Activated naive CD8-positive, alpha-beta T cell (primary cell): ENCODE measurements at regions not wholly inside any gene's neighbourhood (a gene's known extent, or its start where the extent isn't known, plus 50 kb on each side); places are given as distances from the start of the nearest gene placed in this dataset.

Source experiments
- H3K27ac Mint-ChIP-seq: one replicate; pipeline ENCODE4 v1.8.0; 2021; ENCODE audit warnings: mixed read lengths
- H3K27me3 Mint-ChIP-seq: one replicate; pipeline ENCODE4 v1.8.0; 2021; ENCODE audit warnings: mixed read lengths
- H3K36me3 Mint-ChIP-seq: one replicate; pipeline ENCODE4 v1.8.0; 2021; ENCODE audit warnings: mixed read lengths
- H3K4me1 Mint-ChIP-seq: one replicate; pipeline ENCODE4 v1.8.0; 2021; ENCODE audit warnings: low read depth, mixed read lengths
- H3K4me3 Mint-ChIP-seq: one replicate; pipeline ENCODE4 v1.8.0; 2021; ENCODE audit warnings: mild to moderate bottlenecking, mixed read lengths
- H3K9me3 Mint-ChIP-seq: one replicate; pipeline ENCODE4 v1.8.0; 2021; ENCODE audit warnings: low read depth, mixed read lengths

DNA sequence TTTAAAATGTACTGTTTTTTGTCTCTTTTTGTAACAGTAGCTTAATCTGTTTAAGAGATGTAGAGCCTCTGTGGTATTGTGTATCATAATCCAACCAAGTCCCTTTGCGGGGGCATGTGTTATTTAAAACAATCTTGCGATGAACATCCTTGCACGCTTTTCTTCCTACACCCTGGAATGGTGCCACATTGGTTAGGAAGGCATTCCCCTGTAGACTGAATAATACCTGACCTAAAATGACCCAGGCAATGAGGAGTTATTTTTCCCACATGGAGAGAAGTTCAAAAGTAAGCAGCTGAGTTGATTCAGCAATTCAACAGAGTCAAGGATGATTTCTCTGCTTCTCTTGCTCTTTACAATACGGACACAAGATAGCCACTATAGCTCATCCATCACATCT, 142.0 kb upstream of the PMEPA1 start:
- no peak overlapping the region for H3K4me3 Mint-ChIP-seq
- no peak overlapping the region for H3K27ac Mint-ChIP-seq
- peaks cover 10% of the 10 kb centered on the region for H3K4me1 Mint-ChIP-seq
- no peaks in the 10 kb centered on the region for H3K27me3 Mint-ChIP-seq
- H3K36me3 Mint-ChIP-seq = no peaks in the 10 kb centered on the region
- no peaks in the 10 kb centered on the region for H3K9me3 Mint-ChIP-seq

DNA sequence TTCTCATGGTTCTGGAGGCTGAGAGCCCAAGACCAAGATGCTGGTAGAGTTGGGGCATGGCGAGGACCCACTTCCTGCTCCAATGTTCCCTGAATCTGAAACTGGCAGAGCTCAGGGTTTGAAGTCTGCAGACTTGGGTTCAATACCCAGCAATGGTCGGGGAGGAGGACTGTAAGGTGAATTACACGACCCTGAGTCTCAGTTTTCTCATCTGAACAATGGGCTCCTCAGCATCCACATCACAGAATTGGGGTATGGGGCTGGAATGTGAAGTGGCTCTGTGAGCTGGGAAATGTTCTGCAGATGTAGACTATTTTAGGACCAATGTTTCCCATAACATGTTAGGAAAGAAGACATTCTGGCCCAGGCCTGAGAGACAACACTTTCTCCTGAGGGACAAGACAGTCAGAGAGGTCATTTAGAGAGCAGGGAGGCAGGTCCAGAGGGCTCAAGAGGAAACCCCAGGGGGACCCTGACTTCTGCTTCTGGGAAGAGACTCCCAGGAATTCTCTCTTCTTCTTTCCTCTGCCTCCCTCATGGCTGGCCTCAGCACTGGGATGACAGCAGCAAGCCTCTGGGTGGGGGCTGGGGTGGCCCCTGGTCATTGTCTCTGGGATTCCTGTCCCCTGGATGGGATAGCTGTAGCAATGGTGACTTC, 141.3 kb upstream of the PMEPA1 start:
- Mint-ChIP-seq H3K4me3 (no peak overlapping the region), H3K27me3 (no peaks in the 10 kb centered on the region), H3K4me1 (peaks cover 5% of the 10 kb centered on the region), H3K9me3 (no peaks in the 10 kb centered on the region), H3K27ac (no peak overlapping the region), H3K36me3 (no peaks in the 10 kb centered on the region)

DNA sequence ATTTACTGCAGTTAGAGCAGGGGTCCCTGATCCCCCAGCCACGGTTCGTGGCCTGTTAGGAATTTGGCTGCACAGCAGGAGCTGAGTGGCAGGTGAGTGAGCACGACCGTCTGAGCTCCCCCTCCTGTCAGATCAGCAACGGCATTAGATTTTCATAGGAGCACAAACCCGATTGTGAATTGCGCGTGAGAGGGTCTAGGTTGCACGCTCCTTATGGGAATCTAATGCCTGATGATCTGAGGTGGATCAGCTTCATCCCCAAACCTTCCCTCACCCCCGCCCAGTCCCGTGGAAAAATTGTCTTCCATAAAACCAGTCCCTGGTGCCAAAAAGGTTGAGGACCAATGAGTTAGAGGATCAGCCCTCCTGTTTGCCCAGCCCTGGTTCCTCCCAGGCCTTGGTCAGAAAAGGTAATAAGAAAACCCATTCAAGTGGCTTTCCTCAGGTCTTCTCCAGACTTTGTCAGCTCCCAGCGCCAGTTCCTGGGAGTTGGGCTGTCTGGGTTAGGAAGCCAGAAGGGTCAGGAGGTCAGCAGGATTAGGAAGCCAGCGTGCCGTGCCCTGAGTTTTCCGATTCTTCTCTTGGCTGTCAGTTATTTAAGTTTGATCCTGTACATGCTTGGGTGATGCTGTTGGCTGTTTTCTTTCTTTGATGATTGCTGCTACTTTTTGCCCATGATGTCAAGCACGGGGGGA, 139.9 kb upstream of the PMEPA1 start:
- Mint-ChIP-seq H3K9me3 (no peaks in the 10 kb centered on the region), H3K27me3 (no peaks in the 10 kb centered on the region), H3K27ac (no peak overlapping the region), H3K4me1 (no peaks in the 10 kb centered on the region), H3K4me3 (no peak overlapping the region), H3K36me3 (no peaks in the 10 kb centered on the region)

DNA sequence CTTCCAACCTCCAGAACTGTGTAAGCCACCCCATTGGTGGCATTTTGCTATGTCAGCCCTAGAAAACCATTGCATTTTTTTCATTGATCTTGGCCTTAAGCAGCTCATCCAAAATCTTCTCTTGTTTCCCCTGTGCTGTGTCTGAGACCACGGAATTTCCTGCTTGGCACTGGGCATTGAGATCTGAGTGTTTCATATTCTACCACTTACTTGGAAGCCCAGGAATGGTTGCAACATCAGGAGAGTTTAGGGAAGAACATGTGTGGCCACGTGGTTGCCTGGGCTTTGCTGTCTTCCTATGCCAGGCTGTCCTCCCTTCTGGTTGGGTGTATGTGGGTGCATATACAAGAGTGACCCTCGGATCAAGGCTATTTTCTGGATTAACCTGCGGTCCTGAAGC, 139.3 kb upstream of the PMEPA1 start:
- Mint-ChIP-seq H3K36me3 (no peaks in the 10 kb centered on the region), H3K4me3 (no peak overlapping the region), H3K9me3 (no peaks in the 10 kb centered on the region), H3K4me1 (no peaks in the 10 kb centered on the region), H3K27me3 (no peaks in the 10 kb centered on the region), H3K27ac (no peak overlapping the region)

GRCh38 chr20:57848282-57848681, 138.5 kb upstream of the PMEPA1 start:
- no peaks in the 10 kb centered on the region for H3K36me3 Mint-ChIP-seq
- no peak overlapping the region for H3K27ac Mint-ChIP-seq
- H3K9me3 Mint-ChIP-seq = no peaks in the 10 kb centered on the region
- H3K4me3 Mint-ChIP-seq = no peak overlapping the region
- peaks cover 1% of the 10 kb centered on the region for H3K27me3 Mint-ChIP-seq
- H3K4me1 Mint-ChIP-seq = no peaks in the 10 kb centered on the region

GRCh38 chr20:57847104-57847503, 137.3 kb upstream of the PMEPA1 start:
- no peak overlapping the region for H3K4me3 Mint-ChIP-seq
- H3K27ac Mint-ChIP-seq = no peak overlapping the region
- no peaks in the 10 kb centered on the region for H3K4me1 Mint-ChIP-seq
- no peaks in the 10 kb centered on the region for H3K36me3 Mint-ChIP-seq
- no peaks in the 10 kb centered on the region for H3K9me3 Mint-ChIP-seq
- H3K27me3 Mint-ChIP-seq = peaks cover 1% of the 10 kb centered on the region

DNA sequence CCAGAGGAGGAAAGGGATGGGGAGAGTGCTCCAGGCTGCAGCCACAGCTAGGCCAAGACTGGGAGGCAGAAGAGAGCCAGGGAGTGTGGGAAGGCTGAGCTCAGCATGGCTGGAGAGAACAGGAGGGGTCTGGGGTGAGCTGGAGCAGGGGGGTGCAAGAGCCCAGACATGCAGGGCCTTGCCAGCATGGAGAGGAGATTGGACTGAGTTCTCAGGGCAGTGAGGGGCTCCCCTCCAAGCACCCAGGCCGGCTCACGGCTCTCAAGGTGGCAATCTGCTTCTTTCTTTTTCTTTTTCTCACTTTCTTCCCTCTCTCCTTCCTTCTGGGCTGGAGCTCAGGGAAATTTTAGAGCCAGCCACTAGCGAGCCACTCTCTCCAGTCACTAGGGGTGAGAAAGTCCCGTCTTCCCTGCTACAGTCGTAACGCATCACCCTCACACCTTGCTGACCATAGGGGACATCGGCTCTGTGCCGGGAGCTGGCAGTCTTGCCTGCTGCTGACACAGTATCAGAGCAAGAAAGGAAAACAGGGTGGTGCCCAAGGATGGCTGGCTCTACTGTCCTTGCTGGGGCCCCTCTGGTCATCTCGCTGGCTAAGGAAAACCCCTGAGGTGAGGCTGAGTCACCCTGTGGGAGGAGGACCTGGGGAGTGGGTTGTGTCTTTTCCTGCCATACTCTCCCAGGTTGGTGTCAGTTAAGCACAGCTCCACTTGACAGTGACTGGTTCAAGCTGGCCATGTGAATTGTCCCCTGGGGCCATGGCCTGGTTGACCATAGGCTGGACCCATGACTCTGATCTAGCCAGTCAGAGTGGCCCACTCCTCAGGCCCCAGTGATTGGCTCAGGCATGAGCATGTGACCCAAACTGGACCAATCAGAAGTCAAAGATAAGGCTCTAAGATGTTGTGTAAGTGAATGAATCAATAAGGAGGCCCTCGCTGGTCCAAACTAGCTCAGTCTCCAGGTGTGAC, 135.1 kb upstream of the PMEPA1 start:
- H3K27ac Mint-ChIP-seq = no peak overlapping the region
- no peaks in the 10 kb centered on the region for H3K9me3 Mint-ChIP-seq
- peaks cover 1% of the 10 kb centered on the region for H3K27me3 Mint-ChIP-seq
- no peak overlapping the region for H3K4me3 Mint-ChIP-seq
- H3K36me3 Mint-ChIP-seq = no peaks in the 10 kb centered on the region
- no peaks in the 10 kb centered on the region for H3K4me1 Mint-ChIP-seq

GRCh38 chr20:57843941-57844625, 134.3 kb upstream of the PMEPA1 start:
- Mint-ChIP-seq H3K4me3 (no peak overlapping the region), H3K27ac (no peak overlapping the region), H3K9me3 (no peaks in the 10 kb centered on the region), H3K36me3 (no peaks in the 10 kb centered on the region), H3K4me1 (no peaks in the 10 kb centered on the region), H3K27me3 (peaks cover 1% of the 10 kb centered on the region)

DNA sequence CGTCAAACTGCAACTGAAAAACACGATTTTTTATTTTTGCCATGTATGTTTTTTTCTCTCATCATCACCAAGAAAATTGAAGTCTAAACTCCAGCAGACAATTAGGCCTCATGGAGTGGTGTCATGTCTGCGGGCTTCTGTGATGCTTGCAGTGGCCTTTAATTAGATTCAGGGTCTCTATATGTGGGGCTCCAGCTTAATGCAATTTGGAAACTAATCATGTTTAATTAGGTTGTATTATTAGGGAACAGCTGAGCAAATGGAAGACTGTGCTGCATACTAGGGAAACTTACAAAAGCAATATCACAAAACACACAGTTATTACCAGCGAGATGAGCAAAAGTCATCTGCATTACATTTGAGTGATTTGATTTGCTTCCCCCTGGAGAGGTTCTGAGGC, 132.9 kb upstream of the PMEPA1 start:
- H3K9me3 Mint-ChIP-seq = no peaks in the 10 kb centered on the region
- peaks cover 1% of the 10 kb centered on the region for H3K27me3 Mint-ChIP-seq
- H3K36me3 Mint-ChIP-seq = no peaks in the 10 kb centered on the region
- no peaks in the 10 kb centered on the region for H3K4me1 Mint-ChIP-seq
- no peak overlapping the region for H3K4me3 Mint-ChIP-seq
- no peak overlapping the region for H3K27ac Mint-ChIP-seq

GRCh38 chr20:57841297-57841866, 131.6 kb upstream of the PMEPA1 start:
- H3K4me1 Mint-ChIP-seq = no peaks in the 10 kb centered on the region
- H3K36me3 Mint-ChIP-seq = no peaks in the 10 kb centered on the region
- peaks cover 1% of the 10 kb centered on the region for H3K27me3 Mint-ChIP-seq
- no peak overlapping the region for H3K27ac Mint-ChIP-seq
- H3K4me3 Mint-ChIP-seq = no peak overlapping the region
- no peaks in the 10 kb centered on the region for H3K9me3 Mint-ChIP-seq

DNA sequence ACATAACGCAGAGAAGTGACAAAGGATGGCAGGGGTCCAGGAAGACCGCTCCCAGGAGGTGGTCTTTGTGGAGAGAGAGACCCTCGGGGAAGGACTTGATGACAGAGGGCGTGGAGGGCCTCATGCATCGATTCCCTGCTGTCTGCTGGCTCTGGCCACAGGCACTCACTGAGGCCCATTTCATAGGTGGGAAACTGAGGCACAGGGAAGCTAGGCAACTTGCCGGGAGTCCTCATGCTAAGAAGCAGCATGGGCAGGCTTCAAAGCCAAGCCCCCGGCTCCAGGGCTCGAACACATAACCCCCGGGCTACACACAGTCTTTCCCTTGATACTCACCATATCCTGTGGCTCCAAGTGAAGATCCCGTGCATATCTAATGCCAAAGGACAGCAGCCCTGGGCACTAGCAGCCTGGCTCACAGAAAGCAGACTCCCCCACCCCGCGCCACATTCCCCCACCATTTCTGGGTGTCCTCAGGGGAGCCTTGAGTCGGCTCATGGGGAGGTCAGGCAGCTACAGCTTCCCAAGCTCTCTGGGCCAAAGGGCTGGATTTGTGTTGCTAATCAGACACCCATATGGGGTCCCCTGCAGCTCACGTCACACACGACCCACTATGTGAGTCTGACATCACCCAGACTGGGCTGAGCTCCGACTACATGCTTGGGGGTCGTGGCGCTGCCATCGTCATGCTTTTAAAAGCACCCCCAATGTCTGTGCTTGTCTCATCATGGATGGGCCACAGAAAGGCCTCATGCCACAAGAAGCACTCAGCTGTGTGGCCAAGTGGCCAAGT, 130.9 kb upstream of the PMEPA1 start:
- Mint-ChIP-seq H3K9me3 (no peaks in the 10 kb centered on the region), H3K4me1 (no peaks in the 10 kb centered on the region), H3K27ac (no peak overlapping the region), H3K4me3 (no peak overlapping the region), H3K27me3 (peaks cover 1% of the 10 kb centered on the region), H3K36me3 (no peaks in the 10 kb centered on the region)

DNA sequence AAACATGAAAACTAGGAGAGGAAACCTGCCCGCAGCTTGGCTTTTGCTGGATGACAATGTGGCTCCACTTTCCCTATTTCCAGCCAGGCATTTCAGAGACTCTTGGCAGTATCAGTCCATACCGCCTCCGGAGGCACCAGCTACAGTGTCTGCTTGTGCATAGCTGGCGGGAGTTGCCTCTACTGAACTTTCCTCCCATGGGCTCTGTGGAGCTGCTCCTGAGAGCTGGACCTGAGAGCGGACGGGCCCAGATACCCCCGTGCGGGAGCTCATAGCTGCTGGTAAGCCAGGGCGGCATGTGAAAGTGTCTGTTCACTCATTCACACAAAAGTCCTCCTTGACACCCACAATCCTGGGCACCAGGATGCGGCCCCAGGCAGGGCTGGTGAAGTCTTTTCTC, 130.3 kb upstream of the PMEPA1 start:
- Mint-ChIP-seq H3K9me3 (no peaks in the 10 kb centered on the region), H3K36me3 (no peaks in the 10 kb centered on the region), H3K4me1 (no peaks in the 10 kb centered on the region), H3K27me3 (peaks cover 1% of the 10 kb centered on the region), H3K4me3 (no peak overlapping the region), H3K27ac (no peak overlapping the region)

DNA sequence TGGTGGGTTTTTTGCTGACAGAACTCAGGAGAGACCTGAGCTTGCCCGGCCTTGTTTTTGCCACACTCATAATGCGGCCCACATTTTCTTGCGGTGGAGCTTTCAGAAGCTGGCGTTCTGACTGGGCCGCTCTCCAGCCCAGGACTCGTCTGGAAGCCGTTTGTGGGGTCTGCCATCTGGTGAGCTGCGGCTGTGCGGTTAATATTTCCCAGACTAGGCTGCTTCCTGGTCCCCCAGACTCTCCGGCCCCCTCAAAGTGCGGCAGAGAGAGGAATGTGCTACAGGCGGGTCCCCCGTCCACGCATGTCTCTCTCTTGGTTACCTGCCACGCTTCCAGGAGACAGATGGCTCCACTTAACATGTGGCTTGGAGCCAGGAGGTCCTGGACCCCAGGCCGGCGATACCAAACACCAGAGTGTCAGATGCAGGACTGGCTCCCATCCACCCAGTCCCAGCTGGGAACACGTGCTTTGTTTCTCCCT, 128.9 kb upstream of the PMEPA1 start:
- H3K9me3 Mint-ChIP-seq = no peaks in the 10 kb centered on the region
- H3K36me3 Mint-ChIP-seq = no peaks in the 10 kb centered on the region
- H3K27ac Mint-ChIP-seq = no peak overlapping the region
- no peaks in the 10 kb centered on the region for H3K4me1 Mint-ChIP-seq
- H3K27me3 Mint-ChIP-seq = peaks cover 1% of the 10 kb centered on the region
- no peak overlapping the region for H3K4me3 Mint-ChIP-seq
